ENCODE measurements at regions not wholly inside any gene's neighbourhood (a gene's known extent, or its start where the extent isn't known, plus 50 kb on each side); places are given as distances from the start of the nearest gene placed in this dataset.
A peak's percentile ranks its signal among the peaks of the same experiment; 100 is the strongest.
"Not testable (repeated sequence)": the region's sequence is repeated elsewhere in the genome, so short reads cannot be mapped to it uniquely, and the experiment has no call there.

DNA sequence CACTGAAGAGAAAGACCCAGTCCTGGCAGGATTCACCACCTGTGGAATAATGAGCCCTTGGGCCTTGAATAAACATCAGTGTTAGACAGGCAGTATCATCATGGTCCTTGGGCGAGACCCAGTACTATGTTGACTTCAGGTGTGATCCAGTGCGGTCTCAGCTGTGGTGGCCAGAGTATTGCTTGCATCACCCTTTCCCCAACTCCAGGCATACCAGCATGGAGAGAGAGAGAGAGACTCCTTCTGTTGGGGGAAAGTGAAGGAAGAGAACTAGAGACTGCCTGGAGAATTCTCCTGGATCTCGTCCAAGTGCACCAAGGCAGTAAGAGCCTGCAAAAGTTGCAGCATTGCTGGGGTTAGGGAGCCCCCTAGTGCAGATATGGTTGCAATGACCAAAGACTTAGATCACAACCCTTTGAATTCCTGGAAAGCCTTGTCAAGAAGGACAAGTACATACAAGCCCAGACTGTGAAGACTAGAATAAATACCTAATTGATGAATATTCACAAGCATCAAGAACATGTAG, 61.1 kb upstream of the VAMP7 start:
- no peaks in the 10 kb centered on the region for H3K36me3 Mint-ChIP-seq (ENCODE audit: low read depth)
- DNase-seq = peak in 1 of 3 donors; percentile 14
- H3K27ac Mint-ChIP-seq = no peak overlapping the region

DNA sequence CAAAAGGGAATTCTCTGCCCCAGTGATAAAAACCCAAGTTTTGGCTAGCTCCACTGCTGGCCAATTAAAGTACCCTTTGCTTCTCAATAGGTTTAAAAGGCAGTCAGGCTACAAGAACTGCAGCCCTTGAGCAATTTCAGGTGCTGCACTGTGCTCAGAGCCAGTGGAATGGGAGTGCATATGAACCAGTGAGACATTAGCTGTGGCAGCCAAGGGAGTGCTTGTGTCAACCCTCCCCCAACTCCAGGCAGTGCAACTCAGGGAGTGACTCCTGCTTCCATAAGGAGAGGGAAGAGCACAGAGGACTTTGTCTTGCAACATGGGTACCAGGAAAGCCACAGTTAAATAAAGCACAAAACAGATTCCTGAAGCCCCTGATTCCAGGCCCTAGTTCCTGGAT, 61.6 kb upstream of the VAMP7 start:
- Mint-ChIP-seq H3K4me1 (no peaks in the 10 kb centered on the region), H3K4me3 (no peak overlapping the region), H3K27me3 (no peaks in the 10 kb centered on the region), H3K27ac (no peak overlapping the region), H3K36me3 (ENCODE audit: low read depth) (no peaks in the 10 kb centered on the region)
- DNase-seq = no peak
- no peak for ATAC-seq
- H3K9me3 ChIP-seq (ENCODE audit: control insufficient read depth, low read length, poor library complexity, severe bottlenecking) = no peaks in the 10 kb centered on the region

More for the DNA sequence above, 61.1 kb upstream of the VAMP7 start:
- Mint-ChIP-seq H3K4me3 (no peak overlapping the region), H3K4me1 (no peaks in the 10 kb centered on the region), H3K27me3 (no peaks in the 10 kb centered on the region)
- ATAC-seq = peak; percentile 54
- no peaks in the 10 kb centered on the region for H3K9me3 ChIP-seq (ENCODE audit: control insufficient read depth, low read length, poor library complexity, severe bottlenecking)

- H3K27ac Mint-ChIP-seq; H3K4me3 Mint-ChIP-seq; H3K27me3 Mint-ChIP-seq; H3K9me3 ChIP-seq (ENCODE audit: control insufficient read depth, low read length, poor library complexity, severe bottlenecking); DNase-seq; ATAC-seq; H3K4me1 Mint-ChIP-seq; H3K36me3 Mint-ChIP-seq (ENCODE audit: low read depth): not testable (repeated sequence)
Observed at GRCh38 chrX:155814391-155814790, 66.8 kb upstream of the VAMP7 start.

- Mint-ChIP-seq H3K27ac (no peak overlapping the region), H3K27me3 (no peaks in the 10 kb centered on the region), H3K36me3 (ENCODE audit: low read depth) (peaks cover 2% of the 10 kb centered on the region), H3K4me3 (no peak overlapping the region), H3K4me1 (no peaks in the 10 kb centered on the region)
- H3K9me3 ChIP-seq (ENCODE audit: control insufficient read depth, low read length, poor library complexity, severe bottlenecking) = no peaks in the 10 kb centered on the region
- DNase-seq = no peak
- no peak for ATAC-seq
Observed at GRCh38 chrX:155779831-155780230, 101.3 kb upstream of the VAMP7 start.

DNA sequence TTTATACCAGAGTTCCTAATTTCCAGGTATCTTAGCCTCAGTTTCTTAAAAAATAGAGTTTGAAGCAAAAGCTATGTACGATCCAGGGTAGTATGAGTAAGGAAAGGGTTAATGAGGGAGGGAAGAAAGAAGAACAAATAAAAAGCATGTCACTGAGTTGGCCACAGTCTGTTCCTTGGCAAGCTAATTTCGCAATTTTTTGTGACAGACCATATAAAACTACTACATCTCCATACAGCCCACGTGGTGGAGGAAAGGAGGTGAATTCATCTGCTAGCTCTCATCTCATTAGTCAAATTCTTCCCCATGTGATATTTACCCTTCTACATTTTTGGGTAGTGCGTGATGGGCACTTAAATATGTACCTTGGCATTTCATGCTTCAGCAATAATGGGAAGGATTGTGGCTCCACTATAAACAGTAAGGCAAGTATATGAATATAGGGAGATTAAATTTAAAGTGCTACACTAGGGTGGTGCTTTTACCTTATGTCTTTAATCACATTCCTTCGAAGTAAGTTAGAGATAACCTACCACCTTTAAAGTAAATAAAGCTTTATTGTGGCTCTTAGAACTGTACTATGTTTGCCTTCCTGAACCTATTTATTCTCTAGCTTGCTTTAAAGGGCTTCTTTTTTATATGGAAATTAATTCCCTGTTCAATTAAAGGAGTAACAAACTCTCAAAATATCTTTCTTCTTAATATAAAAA, 102.1 kb upstream of the VAMP7 start:
- Mint-ChIP-seq H3K4me3 (no peak overlapping the region), H3K27ac (no peak overlapping the region), H3K36me3 (ENCODE audit: low read depth) (peaks cover 2% of the 10 kb centered on the region), H3K4me1 (no peaks in the 10 kb centered on the region), H3K27me3 (no peaks in the 10 kb centered on the region)
- no peak for ATAC-seq
- H3K9me3 ChIP-seq (ENCODE audit: control insufficient read depth, low read length, poor library complexity, severe bottlenecking) = no peaks in the 10 kb centered on the region
- no peak for DNase-seq

DNA sequence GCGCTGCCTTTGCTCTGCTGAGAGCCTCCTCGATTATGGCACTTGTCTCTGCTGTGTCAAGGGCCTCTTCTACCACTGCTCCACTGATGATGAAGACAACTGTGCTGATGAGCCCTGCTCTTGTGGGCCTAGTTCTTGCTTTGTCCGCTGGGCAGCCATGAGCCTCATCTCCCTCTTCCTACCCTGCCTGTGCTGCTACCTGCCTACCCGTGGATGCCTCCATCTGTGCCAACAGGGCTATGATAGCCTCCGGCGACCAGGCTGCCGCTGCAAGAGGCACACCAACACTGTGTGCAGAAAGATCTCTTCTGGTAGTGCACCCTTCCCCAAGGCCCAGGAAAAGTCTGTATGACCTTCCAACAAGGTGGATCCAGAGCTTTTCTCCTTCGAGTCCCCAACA, 106.8 kb upstream of the VAMP7 start:
- no peak for ATAC-seq
- H3K27ac Mint-ChIP-seq = no peak overlapping the region

DNA sequence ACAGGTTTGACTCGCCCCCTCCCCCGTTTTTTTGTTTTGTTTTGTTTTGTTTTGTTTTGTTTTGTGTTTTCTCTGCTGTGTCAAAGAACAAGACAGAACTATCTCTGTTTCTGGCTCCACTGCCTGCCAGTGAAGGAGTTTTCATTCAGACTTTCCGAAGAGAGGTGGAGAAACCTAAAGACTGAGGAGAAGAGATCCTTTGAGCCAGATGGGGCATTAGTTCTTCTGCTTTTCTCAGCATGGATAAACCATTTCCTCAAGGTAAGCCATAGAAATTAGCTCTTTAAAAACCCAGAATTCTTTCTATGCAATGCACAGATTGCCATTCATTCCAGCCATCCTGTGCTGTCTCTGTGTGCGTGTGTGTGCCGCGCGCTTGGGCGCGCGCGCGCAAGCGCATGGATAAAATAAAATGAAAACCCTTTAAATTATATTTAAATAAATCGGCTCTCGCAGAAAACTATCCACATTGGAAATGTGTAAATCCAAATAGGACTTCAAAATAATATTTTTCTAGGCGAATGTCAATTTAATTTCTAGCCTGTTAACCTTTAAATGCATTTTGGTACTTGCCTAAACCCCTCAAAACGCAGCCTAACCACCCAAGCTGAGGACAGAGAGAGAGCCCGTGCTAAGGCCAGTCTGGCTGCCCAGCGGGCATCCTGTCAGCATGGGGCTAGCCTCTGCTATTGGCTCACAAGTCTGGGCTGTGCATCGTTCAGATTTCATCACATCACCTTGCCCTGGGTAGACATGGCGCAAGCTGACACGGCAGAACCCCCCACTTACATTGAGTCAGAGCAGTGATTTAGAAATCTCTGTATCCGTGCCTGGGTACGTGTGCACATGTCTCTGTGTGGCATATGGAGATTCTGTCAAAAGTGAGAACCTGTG, 113.0 kb upstream of the VAMP7 start:
- Mint-ChIP-seq H3K36me3 (ENCODE audit: low read depth) (no peaks in the 10 kb centered on the region), H3K27ac (no peak overlapping the region), H3K27me3 (no peaks in the 10 kb centered on the region), H3K4me3 (peak overlapping the region; percentile 87), H3K4me1 (peaks cover 3% of the 10 kb centered on the region)
- no peak for ATAC-seq
- DNase-seq = no peak
- no peaks in the 10 kb centered on the region for H3K9me3 ChIP-seq (ENCODE audit: control insufficient read depth, low read length, poor library complexity, severe bottlenecking)

More for the DNA sequence above, 106.8 kb upstream of the VAMP7 start:
- Mint-ChIP-seq H3K36me3 (ENCODE audit: low read depth) (peaks cover 2% of the 10 kb centered on the region), H3K27me3 (no peaks in the 10 kb centered on the region), H3K4me3 (no peak overlapping the region), H3K4me1 (no peaks in the 10 kb centered on the region)
- no peaks in the 10 kb centered on the region for H3K9me3 ChIP-seq (ENCODE audit: control insufficient read depth, low read length, poor library complexity, severe bottlenecking)
- no peak for DNase-seq

DNA sequence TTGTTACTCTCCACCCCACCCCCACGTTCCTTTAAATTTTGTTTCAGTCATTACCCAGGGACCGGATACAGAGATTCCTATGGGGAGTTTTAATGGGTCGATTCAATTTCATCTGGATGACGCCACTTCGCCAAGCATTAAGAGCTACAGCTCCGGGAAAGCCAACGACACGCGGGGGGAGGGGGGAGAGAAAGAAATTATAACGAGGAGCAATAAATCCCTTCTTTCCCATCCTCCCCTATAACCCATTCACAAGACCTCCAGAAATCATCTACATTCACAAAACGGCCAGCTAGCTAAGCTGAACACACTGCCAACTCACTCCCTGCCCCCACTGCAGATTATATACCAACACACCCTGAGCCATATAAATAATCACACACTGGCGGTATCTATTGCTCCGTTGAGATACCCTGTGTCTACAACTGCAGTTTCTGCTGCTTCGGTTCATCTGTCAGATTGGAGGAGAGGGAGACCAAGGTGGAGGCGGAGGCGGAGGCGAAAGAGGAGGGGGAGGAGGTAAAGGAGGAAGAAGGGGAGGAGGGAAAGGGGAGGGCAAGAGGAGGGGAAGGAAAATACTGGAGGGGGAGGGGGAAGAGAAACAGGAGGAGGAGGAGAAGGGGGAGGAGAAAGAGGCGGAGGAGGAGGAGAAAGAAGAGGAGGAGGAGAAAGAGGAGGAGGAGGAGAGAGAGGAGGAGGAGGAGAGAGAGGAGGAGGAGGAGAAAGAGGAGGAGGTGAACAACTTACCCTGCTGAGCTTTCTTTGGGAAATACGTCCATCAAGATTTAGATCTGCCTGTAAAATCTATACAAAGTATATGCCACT, 113.9 kb upstream of the VAMP7 start:
- Mint-ChIP-seq H3K4me1 (peaks cover 3% of the 10 kb centered on the region), H3K27me3 (no peaks in the 10 kb centered on the region), H3K27ac (no peak overlapping the region), H3K36me3 (ENCODE audit: low read depth) (no peaks in the 10 kb centered on the region), H3K4me3 (peak overlapping the region; percentile 87)
- DNase-seq (peak in 1 of 3 donors; percentile 4), ATAC-seq (peak; percentile 54)
- no peaks in the 10 kb centered on the region for H3K9me3 ChIP-seq (ENCODE audit: control insufficient read depth, low read length, poor library complexity, severe bottlenecking)

GRCh38 chrX:155766321-155766720, 114.8 kb upstream of the VAMP7 start:
- ATAC-seq (no peak), DNase-seq (no peak)
- H3K4me3 Mint-ChIP-seq = no peak overlapping the region
- no peaks in the 10 kb centered on the region for H3K9me3 ChIP-seq (ENCODE audit: control insufficient read depth, low read length, poor library complexity, severe bottlenecking)
- H3K36me3 Mint-ChIP-seq (ENCODE audit: low read depth) = no peaks in the 10 kb centered on the region
- peaks cover 3% of the 10 kb centered on the region for H3K4me1 Mint-ChIP-seq
- H3K27ac Mint-ChIP-seq = no peak overlapping the region
- no peaks in the 10 kb centered on the region for H3K27me3 Mint-ChIP-seq

DNA sequence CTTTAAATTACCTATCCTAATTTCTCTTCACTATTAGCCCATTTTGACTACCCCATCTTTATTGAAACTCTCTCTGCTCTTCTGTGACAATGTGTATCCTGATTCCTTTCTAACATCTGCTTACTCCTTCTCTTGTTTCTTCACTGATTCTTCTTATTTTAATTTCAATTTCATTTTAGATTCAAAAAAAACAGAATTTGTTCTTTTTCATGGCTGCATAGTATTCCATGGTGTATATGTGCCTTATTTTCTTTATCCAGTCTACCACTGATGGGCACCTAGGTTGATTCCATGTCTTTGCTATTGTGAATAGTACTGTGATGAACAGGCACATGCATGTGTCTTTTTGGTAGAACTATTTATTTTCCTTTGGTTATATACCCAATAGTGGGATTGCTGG, 120.0 kb upstream of the VAMP7 start:
- no peaks in the 10 kb centered on the region for H3K4me1 Mint-ChIP-seq
- ATAC-seq = no peak

GRCh38 chrX:155757046-155757759, 123.9 kb upstream of the VAMP7 start:
- ATAC-seq (no peak), DNase-seq (no peak)
- H3K4me3 Mint-ChIP-seq = no peak overlapping the region
- H3K4me1 Mint-ChIP-seq = no peaks in the 10 kb centered on the region
- no peaks in the 10 kb centered on the region for H3K36me3 Mint-ChIP-seq (ENCODE audit: low read depth)
- H3K27me3 Mint-ChIP-seq = no peaks in the 10 kb centered on the region
- no peak overlapping the region for H3K27ac Mint-ChIP-seq
- H3K9me3 ChIP-seq (ENCODE audit: control insufficient read depth, low read length, poor library complexity, severe bottlenecking) = no peaks in the 10 kb centered on the region

More for the DNA sequence above, 120.0 kb upstream of the VAMP7 start:
- Mint-ChIP-seq H3K27me3 (no peaks in the 10 kb centered on the region), H3K4me3 (no peak overlapping the region), H3K36me3 (ENCODE audit: low read depth) (no peaks in the 10 kb centered on the region), H3K27ac (no peak overlapping the region)
- DNase-seq = no peak
- no peaks in the 10 kb centered on the region for H3K9me3 ChIP-seq (ENCODE audit: control insufficient read depth, low read length, poor library complexity, severe bottlenecking)

DNA sequence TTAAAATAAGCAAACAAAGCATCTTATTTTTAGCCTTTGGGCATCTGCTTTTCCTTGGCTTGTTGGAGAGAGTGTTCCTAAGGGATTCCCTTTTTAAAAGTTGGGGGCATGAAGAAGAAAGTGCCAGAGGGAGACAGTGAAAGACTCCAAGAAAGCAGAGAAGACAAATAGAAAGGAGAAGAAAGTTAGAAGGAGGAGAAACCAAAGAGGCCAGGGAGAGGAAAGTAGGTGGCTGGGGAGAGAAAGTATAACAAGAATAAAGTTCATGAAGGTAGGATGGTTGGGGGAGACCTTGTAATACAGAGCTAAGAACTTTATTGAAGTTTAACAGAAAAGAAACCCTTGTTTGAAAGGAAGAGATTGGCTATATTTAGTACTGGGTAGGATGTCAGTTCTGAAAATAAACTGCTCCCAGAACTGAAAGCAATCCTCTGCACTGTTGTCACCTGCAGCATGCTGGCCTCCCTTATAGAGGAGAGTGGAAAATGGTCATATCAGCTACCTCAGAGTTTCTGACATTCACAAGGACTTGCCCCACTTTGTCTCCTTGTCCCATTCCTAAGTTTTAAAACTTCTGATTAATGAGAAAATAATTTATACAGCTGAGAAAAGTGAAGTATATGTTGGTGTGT, 125.3 kb upstream of the VAMP7 start:
- H3K4me3 Mint-ChIP-seq = no peak overlapping the region
- ATAC-seq = no peak
- H3K27ac Mint-ChIP-seq = no peak overlapping the region
- no peak for DNase-seq
- no peaks in the 10 kb centered on the region for H3K4me1 Mint-ChIP-seq
- no peaks in the 10 kb centered on the region for H3K27me3 Mint-ChIP-seq
- no peaks in the 10 kb centered on the region for H3K36me3 Mint-ChIP-seq (ENCODE audit: low read depth)
- no peaks in the 10 kb centered on the region for H3K9me3 ChIP-seq (ENCODE audit: control insufficient read depth, low read length, poor library complexity, severe bottlenecking)
